Endodermal cell (in vitro differentiated cells): ENCODE measurements at regions not wholly inside any gene's neighbourhood (a gene's known extent, or its start where the extent isn't known, plus 50 kb on each side); places are given as distances from the start of the nearest gene placed in this dataset.

Experiments used
- DNase-seq: peaks from one replicate; pipeline ENCODE4 v3.0.0-alpha.2; 2017
- H3K27ac ChIP-seq: 2 replicates; pipeline ENCODE4 v1.5.1; 2013; ENCODE audit warnings: mild to moderate bottlenecking, low read depth, low read length, moderate library complexity
- H3K27me3 ChIP-seq: 2 replicates; pipeline ENCODE4 v1.6.1; 2013; ENCODE audit warnings: mild to moderate bottlenecking, low read length, moderate library complexity; ENCODE audit not compliant: insufficient read depth, control insufficient read depth, poor library complexity, severe bottlenecking
- H3K36me3 ChIP-seq: 2 replicates; pipeline ENCODE4 v1.7.0; 2013; ENCODE audit warnings: mild to moderate bottlenecking, low read length, moderate library complexity; ENCODE audit not compliant: control insufficient read depth, insufficient read depth
- H3K4me1 ChIP-seq: one replicate; pipeline ENCODE4 v1.7.0; 2013; ENCODE audit warnings: low read length; ENCODE audit not compliant: control insufficient read depth, insufficient read depth
- H3K4me3 ChIP-seq: 2 replicates; pipeline ENCODE4 v1.5.1; 2013; ENCODE audit warnings: mild to moderate bottlenecking, low read length, moderate library complexity
- H3K9ac ChIP-seq: 2 replicates; pipeline ENCODE4 v1.6.1; 2013; ENCODE audit warnings: mild to moderate bottlenecking, low read length, moderate library complexity; ENCODE audit not compliant: poor library complexity, severe bottlenecking; ENCODE audit errors: extremely low read depth
- H3K9me3 ChIP-seq: 2 replicates; pipeline ENCODE4 v1.6.1; 2013; ENCODE audit warnings: mild to moderate bottlenecking, low read length, moderate library complexity; ENCODE audit not compliant: control insufficient read depth
- H3K27ac Mint-ChIP-seq: 2 replicates; pipeline ENCODE4 v1.8.0; 2020; ENCODE audit warnings: mixed read lengths
- H3K27me3 Mint-ChIP-seq: 2 replicates; pipeline ENCODE4 v1.8.0; 2021; ENCODE audit warnings: mild to moderate bottlenecking, mixed read lengths; ENCODE audit not compliant: insufficient read depth
- H3K36me3 Mint-ChIP-seq: 2 replicates; pipeline ENCODE4 v1.8.0; 2020; ENCODE audit warnings: low read depth, mixed read lengths
- H3K4me1 Mint-ChIP-seq: 2 replicates; pipeline ENCODE4 v1.8.0; 2020; ENCODE audit warnings: mixed read lengths
- H3K4me3 Mint-ChIP-seq: 2 replicates; pipeline ENCODE4 v1.8.0; 2020; ENCODE audit warnings: mild to moderate bottlenecking, moderate library complexity, mixed read lengths
- H3K9me3 Mint-ChIP-seq: 2 replicates; pipeline ENCODE4 v1.8.0; 2020; ENCODE audit warnings: mild to moderate bottlenecking, mixed read lengths
- CTCF ChIP-seq: fragments of 200-600 bp; sonication (generic); conservative IDR thresholded peaks from 2 replicates; pipeline ENCODE4 v1.5.0; 2021; ENCODE audit warnings: antibody characterized with exemption, mild to moderate bottlenecking
- WGBS, 2 experiments: methylation state at CpG; one replicate each; pipeline versions ENCODE4 v1.1.5 to v1.1.7; 2013; ENCODE audit warnings: missing lambda C conversion rate in 2 of 2, mixed read lengths in 1 of 2; ENCODE audit not compliant: insufficient coverage in 1 of 2, insufficient read length in 1 of 2; 5-methylcytosine and 5-hydroxymethylcytosine counted together

GRCh38 chr3:180196658-180197057, 159.9 kb upstream of the PEX5L start:
- H3K9ac ChIP-seq = no peak overlapping the region
- H3K36me3 ChIP-seq = no peaks in the 10 kb centered on the region
- no peaks in the 10 kb centered on the region for H3K9me3 ChIP-seq
- no peak overlapping the region for H3K27ac Mint-ChIP-seq
- no peaks in the 10 kb centered on the region for H3K27me3 ChIP-seq
- WGBS, 2 experiments = 83 to 84% methylated on average over 1 of the region's 1 CpG
- H3K4me1 Mint-ChIP-seq = peaks cover 7% of the 10 kb centered on the region
- no peak for TF ChIP-seq CTCF
- DNase-seq = no peak
- H3K27ac ChIP-seq = no peak overlapping the region
- H3K27me3 Mint-ChIP-seq = no peaks in the 10 kb centered on the region
- no peaks in the 10 kb centered on the region for H3K9me3 Mint-ChIP-seq
- H3K4me1 ChIP-seq = no peaks in the 10 kb centered on the region
- H3K36me3 Mint-ChIP-seq = no peaks in the 10 kb centered on the region
- no peak overlapping the region for H3K4me3 ChIP-seq
- no peak overlapping the region for H3K4me3 Mint-ChIP-seq

GRCh38 chr3:180199417-180199995, 162.8 kb upstream of the PEX5L start:
- no peak for TF ChIP-seq CTCF
- Histone ChIP-seq H3K27ac (no peak overlapping the region), H3K9ac (no peak overlapping the region), H3K27me3 (no peaks in the 10 kb centered on the region), H3K9me3 (no peaks in the 10 kb centered on the region), H3K4me3 (no peak overlapping the region), H3K36me3 (no peaks in the 10 kb centered on the region), H3K4me1 (peaks cover 8% of the 10 kb centered on the region)
- H3K36me3 Mint-ChIP-seq = no peaks in the 10 kb centered on the region
- no peak for DNase-seq
- no peaks in the 10 kb centered on the region for H3K9me3 Mint-ChIP-seq
- H3K4me3 Mint-ChIP-seq = no peak overlapping the region
- H3K27ac Mint-ChIP-seq = no peak overlapping the region
- WGBS, 2 experiments = 88 to 94% methylated on average over 4 to 5 of the region's 5 CpGs
- H3K27me3 Mint-ChIP-seq = no peaks in the 10 kb centered on the region
- peaks cover 19% of the 10 kb centered on the region for H3K4me1 Mint-ChIP-seq

- no peak for DNase-seq
- Mint-ChIP-seq H3K4me1 (no peaks in the 10 kb centered on the region), H3K27ac (no peak overlapping the region), H3K4me3 (no peak overlapping the region), H3K36me3 (no peaks in the 10 kb centered on the region), H3K27me3 (no peaks in the 10 kb centered on the region), H3K9me3 (peaks cover 6% of the 10 kb centered on the region)
- Histone ChIP-seq H3K9me3 (peaks cover 4% of the 10 kb centered on the region), H3K4me3 (no peak overlapping the region), H3K36me3 (no peaks in the 10 kb centered on the region), H3K27ac (no peak overlapping the region), H3K27me3 (no peaks in the 10 kb centered on the region), H3K9ac (no peak overlapping the region), H3K4me1 (no peaks in the 10 kb centered on the region)
- TF ChIP-seq CTCF = no peak
- WGBS, 2 experiments = 89 to 100% methylated on average over 1 to 2 of the region's 2 CpGs
Measured at GRCh38 chr3:180215866-180216265, 179.1 kb upstream of the PEX5L start.
